ENCODE measurements at regions not wholly inside any gene's neighbourhood (a gene's known extent, or its start where the extent isn't known, plus 50 kb on each side); places are given as distances from the start of the nearest gene placed in this dataset.

- no CpG with 5 or more reads among the region's 1 CpG for WGBS (ENCODE audit: insufficient coverage, low lambda C conversion rate)
These were observed 552.6 kb downstream of the PCDH19 start for GRCh38 chrX:99857455-99857854.

GRCh38 chrX:99833821-99834220 lies 576.3 kb downstream of the PCDH19 start:
- no peak overlapping the region for H3K4me3 ChIP-seq (ENCODE audit: low read length)
- H3K4me1 ChIP-seq (ENCODE audit: control insufficient read depth, insufficient read depth, low read length) = no peaks in the 10 kb centered on the region
- H3K9me3 ChIP-seq (ENCODE audit: control insufficient read depth, low read depth, low read length) = no peaks in the 10 kb centered on the region
- no peaks in the 10 kb centered on the region for H3K36me3 ChIP-seq (ENCODE audit: control insufficient read depth, insufficient read depth, low read length)
- no peak overlapping the region for H3K27ac ChIP-seq (ENCODE audit: low read length)
- WGBS (ENCODE audit: insufficient coverage, low lambda C conversion rate) = no CpG with 5 or more reads among the region's 1 CpG
- no peaks in the 10 kb centered on the region for H3K27me3 ChIP-seq (ENCODE audit: control insufficient read depth, insufficient read depth, low read length)
- no peak for DNase-seq

More at GRCh38 chrX:99857455-99857854, 552.6 kb downstream of the PCDH19 start:
- H3K4me1 ChIP-seq (ENCODE audit: control insufficient read depth, insufficient read depth, low read length) = no peaks in the 10 kb centered on the region
- H3K36me3 ChIP-seq (ENCODE audit: control insufficient read depth, insufficient read depth, low read length) = no peaks in the 10 kb centered on the region
- no peaks in the 10 kb centered on the region for H3K27me3 ChIP-seq (ENCODE audit: control insufficient read depth, insufficient read depth, low read length)
- no peak overlapping the region for H3K4me3 ChIP-seq (ENCODE audit: low read length)
- no peak for DNase-seq
- H3K9me3 ChIP-seq (ENCODE audit: control insufficient read depth, low read depth, low read length) = no peaks in the 10 kb centered on the region
- H3K27ac ChIP-seq (ENCODE audit: low read length) = no peak overlapping the region

GRCh38 chrX:99820197-99820596 lies 589.9 kb downstream of the PCDH19 start:
- no CpG with 5 or more reads among the region's 2 CpGs for WGBS (ENCODE audit: insufficient coverage, low lambda C conversion rate)
- Histone ChIP-seq H3K27me3 (ENCODE audit: control insufficient read depth, insufficient read depth, low read length) (no peaks in the 10 kb centered on the region), H3K27ac (ENCODE audit: low read length) (no peak overlapping the region), H3K9me3 (ENCODE audit: control insufficient read depth, low read depth, low read length) (no peaks in the 10 kb centered on the region), H3K4me3 (ENCODE audit: low read length) (no peak overlapping the region), H3K36me3 (ENCODE audit: control insufficient read depth, insufficient read depth, low read length) (no peaks in the 10 kb centered on the region), H3K4me1 (ENCODE audit: control insufficient read depth, insufficient read depth, low read length) (no peaks in the 10 kb centered on the region)
- DNase-seq = no peak

DNA sequence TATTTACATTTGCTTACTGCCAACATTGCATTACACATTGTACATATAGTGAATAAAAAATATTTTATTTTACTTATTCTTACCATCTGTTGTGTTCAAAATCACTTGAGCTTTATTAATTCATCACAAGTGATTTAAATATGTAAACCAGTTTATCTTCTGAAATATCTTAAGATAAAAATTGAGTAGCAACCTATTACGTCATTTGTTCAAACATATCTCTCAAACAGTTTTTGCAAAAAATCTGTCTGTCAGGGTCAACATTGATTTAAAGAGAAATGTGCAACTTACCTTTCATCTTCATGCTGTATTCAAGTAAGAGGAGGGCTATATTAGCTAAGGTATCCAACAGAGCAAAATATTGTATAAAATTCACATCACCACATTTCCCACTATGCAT lies 610.1 kb downstream of the PCDH19 start:
- no peak overlapping the region for H3K4me3 ChIP-seq (ENCODE audit: low read length)
- no peaks in the 10 kb centered on the region for H3K4me1 ChIP-seq (ENCODE audit: control insufficient read depth, insufficient read depth, low read length)
- no peaks in the 10 kb centered on the region for H3K9me3 ChIP-seq (ENCODE audit: control insufficient read depth, low read depth, low read length)
- no peaks in the 10 kb centered on the region for H3K36me3 ChIP-seq (ENCODE audit: control insufficient read depth, insufficient read depth, low read length)
- no peak for DNase-seq
- no peak overlapping the region for H3K27ac ChIP-seq (ENCODE audit: low read length)
- H3K27me3 ChIP-seq (ENCODE audit: control insufficient read depth, insufficient read depth, low read length) = no peaks in the 10 kb centered on the region
- WGBS (ENCODE audit: insufficient coverage, low lambda C conversion rate) = 60% methylated on average over 1 of the region's 1 CpG

- Histone ChIP-seq H3K36me3 (ENCODE audit: control insufficient read depth, insufficient read depth, low read length) (no peaks in the 10 kb centered on the region), H3K27me3 (ENCODE audit: control insufficient read depth, insufficient read depth, low read length) (no peaks in the 10 kb centered on the region), H3K4me1 (ENCODE audit: control insufficient read depth, insufficient read depth, low read length) (no peaks in the 10 kb centered on the region), H3K27ac (ENCODE audit: low read length) (no peak overlapping the region), H3K9me3 (ENCODE audit: control insufficient read depth, low read depth, low read length) (no peaks in the 10 kb centered on the region), H3K4me3 (ENCODE audit: low read length) (no peak overlapping the region)
- WGBS (ENCODE audit: insufficient coverage, low lambda C conversion rate) = no CpG with 5 or more reads among the region's 3 CpGs
- DNase-seq = no peak
These were observed 611.1 kb downstream of the PCDH19 start for GRCh38 chrX:99798936-99799335.

DNA sequence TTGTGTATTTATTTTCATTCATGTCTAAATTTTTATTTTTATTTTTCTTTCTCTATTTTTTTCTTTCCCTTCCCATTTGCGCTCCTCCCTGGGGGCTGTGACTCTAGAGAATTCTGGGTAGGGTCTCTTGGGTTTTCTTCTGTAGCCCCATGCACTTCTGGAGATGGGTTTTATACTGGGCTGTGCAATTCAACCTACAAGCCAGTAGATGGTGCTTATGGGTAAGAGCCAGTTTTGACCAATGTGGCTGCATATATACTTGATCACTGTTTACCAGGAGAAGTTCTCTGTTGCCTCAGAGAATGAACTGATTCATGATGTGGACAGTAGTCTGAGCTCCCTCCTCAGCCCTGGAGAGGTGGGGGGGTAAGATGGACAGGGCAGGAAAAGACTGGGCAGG lies 614.6 kb downstream of the PCDH19 start:
- Histone ChIP-seq H3K36me3 (ENCODE audit: control insufficient read depth, insufficient read depth, low read length) (no peaks in the 10 kb centered on the region), H3K4me3 (ENCODE audit: low read length) (no peak overlapping the region), H3K9me3 (ENCODE audit: control insufficient read depth, low read depth, low read length) (no peaks in the 10 kb centered on the region), H3K27ac (ENCODE audit: low read length) (no peak overlapping the region), H3K4me1 (ENCODE audit: control insufficient read depth, insufficient read depth, low read length) (no peaks in the 10 kb centered on the region), H3K27me3 (ENCODE audit: control insufficient read depth, insufficient read depth, low read length) (no peaks in the 10 kb centered on the region)
- no CpG with 5 or more reads among the region's 1 CpG for WGBS (ENCODE audit: insufficient coverage, low lambda C conversion rate)
- DNase-seq = no peak

DNA sequence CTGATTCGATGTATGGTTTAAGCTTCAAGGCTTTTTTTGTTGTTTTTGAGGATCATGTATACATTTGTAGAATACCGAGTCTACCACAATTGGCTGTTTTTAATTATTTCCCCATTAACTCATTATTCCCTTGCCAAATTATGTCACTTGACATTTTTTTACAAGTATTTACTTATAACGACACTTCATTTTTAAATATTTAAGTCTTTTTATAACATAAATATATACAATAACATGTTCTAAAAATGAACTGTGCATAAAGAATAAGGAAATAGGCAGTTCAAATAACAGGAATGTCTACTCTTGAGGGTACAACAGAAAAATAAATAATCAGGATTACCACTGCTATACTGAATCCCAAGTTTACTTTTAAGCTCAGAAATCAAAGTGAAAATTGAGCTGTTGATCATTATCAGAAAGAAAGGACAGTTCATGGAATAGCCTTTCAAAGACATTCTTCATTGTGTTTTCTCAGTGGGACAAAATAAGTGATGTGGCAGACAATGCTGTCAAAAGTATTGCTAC lies 627.5 kb downstream of the PCDH19 start:
- no peak overlapping the region for H3K27ac ChIP-seq (ENCODE audit: low read length)
- no peak for DNase-seq
- no peaks in the 10 kb centered on the region for H3K27me3 ChIP-seq (ENCODE audit: control insufficient read depth, insufficient read depth, low read length)
- WGBS (ENCODE audit: insufficient coverage, low lambda C conversion rate) = 60% methylated on average over 2 of the region's 3 CpGs
- H3K4me3 ChIP-seq (ENCODE audit: low read length) = no peak overlapping the region
- H3K9me3 ChIP-seq (ENCODE audit: control insufficient read depth, low read depth, low read length) = no peaks in the 10 kb centered on the region
- no peaks in the 10 kb centered on the region for H3K36me3 ChIP-seq (ENCODE audit: control insufficient read depth, insufficient read depth, low read length)
- no peaks in the 10 kb centered on the region for H3K4me1 ChIP-seq (ENCODE audit: control insufficient read depth, insufficient read depth, low read length)

- H3K4me1 ChIP-seq (ENCODE audit: control insufficient read depth, insufficient read depth, low read length) = no peaks in the 10 kb centered on the region
- WGBS (ENCODE audit: insufficient coverage, low lambda C conversion rate) = no CpG with 5 or more reads among the region's 1 CpG
- H3K4me3 ChIP-seq (ENCODE audit: low read length) = no peak overlapping the region
- no peaks in the 10 kb centered on the region for H3K36me3 ChIP-seq (ENCODE audit: control insufficient read depth, insufficient read depth, low read length)
- no peaks in the 10 kb centered on the region for H3K27me3 ChIP-seq (ENCODE audit: control insufficient read depth, insufficient read depth, low read length)
- H3K9me3 ChIP-seq (ENCODE audit: control insufficient read depth, low read depth, low read length) = no peaks in the 10 kb centered on the region
- DNase-seq = no peak
- H3K27ac ChIP-seq (ENCODE audit: low read length) = no peak overlapping the region
These were observed 632.2 kb downstream of the PCDH19 start for GRCh38 chrX:99777912-99778311.

DNA sequence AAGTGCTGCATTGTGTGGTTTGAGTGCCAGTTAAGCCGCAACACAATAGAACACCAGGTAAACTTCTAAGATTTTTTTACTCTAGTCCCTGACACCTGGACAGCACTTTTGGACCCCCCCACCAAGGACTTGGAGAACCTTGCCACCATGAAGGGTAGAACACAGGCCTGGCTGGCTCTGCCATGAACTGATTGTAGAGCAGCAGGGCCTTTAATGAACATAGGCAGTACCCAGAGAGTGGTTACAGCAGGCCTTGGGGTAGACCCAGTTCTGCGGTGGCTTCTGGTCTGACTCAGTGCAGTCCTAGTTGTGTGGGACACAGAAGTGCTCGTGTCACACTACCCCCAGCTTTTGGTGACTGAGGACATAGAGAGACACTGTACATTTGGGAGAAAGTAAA lies 648.3 kb downstream of the PCDH19 start:
- Histone ChIP-seq H3K9me3 (ENCODE audit: control insufficient read depth, low read depth, low read length) (no peaks in the 10 kb centered on the region), H3K27ac (ENCODE audit: low read length) (no peak overlapping the region), H3K4me1 (ENCODE audit: control insufficient read depth, insufficient read depth, low read length) (no peaks in the 10 kb centered on the region), H3K27me3 (ENCODE audit: control insufficient read depth, insufficient read depth, low read length) (no peaks in the 10 kb centered on the region), H3K36me3 (ENCODE audit: control insufficient read depth, insufficient read depth, low read length) (no peaks in the 10 kb centered on the region), H3K4me3 (ENCODE audit: low read length) (no peak overlapping the region)
- DNase-seq = no peak
- WGBS (ENCODE audit: insufficient coverage, low lambda C conversion rate) = no CpG with 5 or more reads among the region's 3 CpGs

GRCh38 chrX:99752776-99753175 lies 657.3 kb downstream of the PCDH19 start:
- no peaks in the 10 kb centered on the region for H3K27me3 ChIP-seq (ENCODE audit: control insufficient read depth, insufficient read depth, low read length)
- no peak for DNase-seq
- WGBS (ENCODE audit: insufficient coverage, low lambda C conversion rate) = 80% methylated on average over 1 of the region's 4 CpGs
- no peaks in the 10 kb centered on the region for H3K9me3 ChIP-seq (ENCODE audit: control insufficient read depth, low read depth, low read length)
- H3K4me3 ChIP-seq (ENCODE audit: low read length) = no peak overlapping the region
- H3K4me1 ChIP-seq (ENCODE audit: control insufficient read depth, insufficient read depth, low read length) = no peaks in the 10 kb centered on the region
- no peaks in the 10 kb centered on the region for H3K36me3 ChIP-seq (ENCODE audit: control insufficient read depth, insufficient read depth, low read length)
- H3K27ac ChIP-seq (ENCODE audit: low read length) = no peak overlapping the region

- Histone ChIP-seq H3K4me3 (ENCODE audit: low read length) (no peak overlapping the region), H3K4me1 (ENCODE audit: control insufficient read depth, insufficient read depth, low read length) (no peaks in the 10 kb centered on the region), H3K27ac (ENCODE audit: low read length) (no peak overlapping the region), H3K27me3 (ENCODE audit: control insufficient read depth, insufficient read depth, low read length) (no peaks in the 10 kb centered on the region), H3K36me3 (ENCODE audit: control insufficient read depth, insufficient read depth, low read length) (no peaks in the 10 kb centered on the region), H3K9me3 (ENCODE audit: control insufficient read depth, low read depth, low read length) (no peaks in the 10 kb centered on the region)
- no peak for DNase-seq
- no CpG with 5 or more reads among the region's 1 CpG for WGBS (ENCODE audit: insufficient coverage, low lambda C conversion rate)
These were observed 659.4 kb downstream of the PCDH19 start for GRCh38 chrX:99750721-99751120.
